Mesothelial cell of epicardium (in vitro differentiated cells): ENCODE measurements at regions not wholly inside any gene's neighbourhood (a gene's known extent, or its start where the extent isn't known, plus 50 kb on each side); places are given as distances from the start of the nearest gene placed in this dataset.
"Not testable (repeated sequence)": the region's sequence is repeated elsewhere in the genome, so short reads cannot be mapped to it uniquely, and the experiment has no call there.

Experiments used
- DNase-seq, 2 experiments: peaks; one replicate each; pipeline ENCODE4 v3.0.0; 2021; ENCODE audit warnings: low spot score in 2 of 2; ENCODE audit not compliant: unreplicated experiment in 2 of 2
- H3K27ac Mint-ChIP-seq: 2 replicates; pipeline ENCODE4 v1.8.0; 2021; ENCODE audit warnings: mixed read lengths
- H3K27me3 Mint-ChIP-seq: 2 replicates; pipeline ENCODE4 v1.8.0; 2021; ENCODE audit warnings: low read depth, mixed read lengths
- H3K36me3 Mint-ChIP-seq: 2 replicates; pipeline ENCODE4 v1.8.0; 2021; ENCODE audit warnings: mixed read lengths
- H3K4me1 Mint-ChIP-seq: 2 replicates; pipeline ENCODE4 v1.8.0; 2021; ENCODE audit warnings: mixed read lengths
- H3K4me3 Mint-ChIP-seq: 2 replicates; pipeline ENCODE4 v1.8.0; 2021; ENCODE audit warnings: mild to moderate bottlenecking, moderate library complexity, mixed read lengths
- H3K9me3 Mint-ChIP-seq: 2 replicates; pipeline ENCODE4 v1.8.0; 2021; ENCODE audit warnings: mixed read lengths
- CTCF ChIP-seq: fragments of 200-600 bp; sonication (generic); IDR thresholded peaks from one replicate; pipeline ENCODE4 v1.5.0; 2021; ENCODE audit warnings: antibody characterized with exemption; ENCODE audit not compliant: unreplicated experiment

GRCh38 chr9:38478211-38478610 lies 54.0 kb upstream of the IGFBPL1 start:
- H3K4me3 Mint-ChIP-seq, result no peak overlapping the region
- H3K4me1 Mint-ChIP-seq, result peaks cover 16% of the 10 kb centered on the region
- peaks cover 13% of the 10 kb centered on the region for H3K9me3 Mint-ChIP-seq
- no peak for DNase-seq
- no peak for TF ChIP-seq CTCF
- no peaks in the 10 kb centered on the region for H3K27me3 Mint-ChIP-seq
- H3K36me3 Mint-ChIP-seq, result peaks cover 6% of the 10 kb centered on the region
- H3K27ac Mint-ChIP-seq, result no peak overlapping the region

- H3K27me3 Mint-ChIP-seq, H3K36me3 Mint-ChIP-seq, H3K4me3 Mint-ChIP-seq, DNase-seq, H3K4me1 Mint-ChIP-seq: not testable (repeated sequence)
- H3K9me3 Mint-ChIP-seq, result peaks cover 13% of the 10 kb centered on the region
- peak overlapping the region; percentile 71 for H3K27ac Mint-ChIP-seq
Observed at GRCh38 chr9:38474476-38474875, 50.2 kb upstream of the IGFBPL1 start.
